GM23338 (cell line): ENCODE measurements at regions not wholly inside any gene's neighbourhood (a gene's known extent, or its start where the extent isn't known, plus 50 kb on each side); places are given as distances from the start of the nearest gene placed in this dataset.

Experiments
- ATAC-seq: fragments of 200-7000 bp; cut with Tn5 transposase; 3 replicates; pipeline ENCODE4 v1.9.1; 2020
- DNase-seq: peaks from one replicate; pipeline ENCODE4 v3.0.0-alpha.2; 2015; ENCODE audit warnings: low spot score
- H2AFZ ChIP-seq: fragments of 200-600 bp; sonication (generic); 2 replicates; pipeline ENCODE4 v1.8.0; 2016; ENCODE audit warnings: antibody characterized with exemption, mild to moderate bottlenecking, moderate library complexity
- H3F3A ChIP-seq: fragments of 200-600 bp; sonication (generic); replicated peaks from 2 replicates; pipeline ENCODE4 v1.8.0; 2017; ENCODE audit warnings: antibody characterized with exemption, mixed run types, low read depth
- H3K27ac ChIP-seq: fragments of 200-600 bp; sonication (generic); 2 replicates; pipeline ENCODE4 v1.6.1; 2016; ENCODE audit warnings: low read depth
- H3K27me3 ChIP-seq: fragments of 200-600 bp; sonication (generic); 2 replicates; pipeline ENCODE4 v1.8.0; 2016; ENCODE audit warnings: mild to moderate bottlenecking, mixed run types, moderate library complexity; ENCODE audit not compliant: insufficient read depth
- H3K36me3 ChIP-seq: fragments of 200-600 bp; sonication (generic); 2 replicates; pipeline ENCODE4 v1.8.0; 2016; ENCODE audit warnings: mild to moderate bottlenecking; ENCODE audit not compliant: insufficient read depth
- H3K4me1 ChIP-seq: fragments of 200-600 bp; sonication (generic); 2 replicates; pipeline ENCODE4 v1.8.0; 2016; ENCODE audit warnings: mild to moderate bottlenecking, moderate library complexity; ENCODE audit not compliant: insufficient read depth
- H3K4me2 ChIP-seq: fragments of 200-600 bp; sonication (generic); 2 replicates; pipeline ENCODE4 v1.7.1; 2017; ENCODE audit warnings: mixed run types
- H3K4me3 ChIP-seq: fragments of 200-600 bp; sonication (generic); 2 replicates; pipeline ENCODE4 v1.6.1; 2016; ENCODE audit warnings: mixed run types
- H3K79me2 ChIP-seq: fragments of 200-600 bp; sonication (generic); replicated peaks from 2 replicates; pipeline ENCODE4 v1.8.0; 2017; ENCODE audit warnings: mild to moderate bottlenecking; ENCODE audit not compliant: insufficient read depth
- H3K9me2 ChIP-seq: fragments of 200-600 bp; sonication (generic); 2 replicates; pipeline ENCODE4 v1.8.0; 2017; ENCODE audit not compliant: insufficient read depth
- H4K20me1 ChIP-seq: fragments of 200-600 bp; sonication (generic); replicated peaks from 2 replicates; pipeline ENCODE4 v1.8.0; 2017; ENCODE audit warnings: mild to moderate bottlenecking; ENCODE audit not compliant: insufficient read depth
- H3K27ac Mint-ChIP-seq: 2 replicates; pipeline ENCODE4 v1.8.0; 2020; ENCODE audit warnings: inconsistent platforms, mild to moderate bottlenecking, moderate library complexity, mixed read lengths
- H3K27me3 Mint-ChIP-seq: 3 replicates; pipeline ENCODE4 v1.8.0; 2022; ENCODE audit warnings: low read depth, mild to moderate bottlenecking, moderate library complexity, mixed read lengths, inconsistent platforms; ENCODE audit not compliant: insufficient read depth, poor library complexity
- H3K36me3 Mint-ChIP-seq: 3 replicates; pipeline ENCODE4 v1.8.0; 2021; ENCODE audit warnings: low read depth, mild to moderate bottlenecking, inconsistent platforms, moderate library complexity, mixed read lengths
- H3K4me1 Mint-ChIP-seq: 3 replicates; pipeline ENCODE4 v1.8.0; 2020; ENCODE audit warnings: mild to moderate bottlenecking, inconsistent platforms, mixed read lengths
- H3K4me3 Mint-ChIP-seq: 3 replicates; pipeline ENCODE4 v1.8.0; 2021; ENCODE audit warnings: moderate library complexity, mild to moderate bottlenecking, inconsistent platforms, mixed read lengths
- H3K9me3 Mint-ChIP-seq: 3 replicates; pipeline ENCODE4 v1.8.0; 2020; ENCODE audit warnings: moderate library complexity, mild to moderate bottlenecking, inconsistent platforms, mixed read lengths
- CREB1 ChIP-seq: fragments of 250-450 bp; sonication (Bioruptor Pico); IDR thresholded peaks from 2 replicates; pipeline ENCODE4 v1.5.0; 2020; ENCODE audit warnings: low read depth, mild to moderate bottlenecking, moderate library complexity
- EZH2 ChIP-seq: fragments of 200-600 bp; sonication (generic); IDR thresholded peaks from one replicate; pipeline ENCODE4 v1.8.0; 2017; ENCODE audit warnings: antibody characterized with exemption, mild to moderate bottlenecking, low read depth; ENCODE audit not compliant: unreplicated experiment
- EZH2phosphoT487 ChIP-seq: fragments of 200-600 bp; sonication (generic); IDR thresholded peaks from one replicate; pipeline ENCODE4 v1.8.1; 2018; ENCODE audit warnings: antibody characterized with exemption; ENCODE audit not compliant: unreplicated experiment
- JUNB ChIP-seq: IDR thresholded peaks from one replicate; pipeline ENCODE4 v1.6.1; 2016; ENCODE audit warnings: antibody characterized with exemption; ENCODE audit not compliant: unreplicated experiment
- NANOG ChIP-seq: IDR thresholded peaks from 2 replicates; pipeline ENCODE4 v1.6.1; 2016; ENCODE audit warnings: antibody characterized with exemption, borderline replicate concordance
- POLR2AphosphoS5 ChIP-seq: IDR thresholded peaks from 2 replicates; pipeline ENCODE4 v1.6.1; 2016; ENCODE audit warnings: antibody characterized with exemption, low read depth
- ZNF114 ChIP-seq: fragments of 250-450 bp; sonication (Bioruptor Pico); IDR thresholded peaks from 2 replicates; pipeline ENCODE4 v1.5.0; 2020; ENCODE audit warnings: mild to moderate bottlenecking, moderate library complexity
- ZNF331 ChIP-seq: fragments of 250-450 bp; sonication (Bioruptor Pico); IDR thresholded peaks from 2 replicates; pipeline ENCODE4 v1.5.0; 2020; ENCODE audit warnings: low read depth, mild to moderate bottlenecking, moderate library complexity
- TF ChIP-seq, protein P1 (sequence below): fragments of 250-450 bp; sonication (Bioruptor Pico); IDR thresholded peaks from 2 replicates; pipeline ENCODE4 v1.5.0; 2020; ENCODE audit warnings: mild to moderate bottlenecking, moderate library complexity
- TF ChIP-seq, protein P2 (sequence below), 2 experiments: fragments of 200-600 bp in 1 of 2; sonication (generic) in 1 of 2; conservative IDR thresholded peaks; 2 replicates each; pipeline versions ENCODE4 v1.5.1 to v1.6.1; 2016 to 2017; ENCODE audit warnings: antibody characterized with exemption in 2 of 2, low read depth in 2 of 2, mild to moderate bottlenecking in 2 of 2, moderate library complexity in 1 of 2
- TF ChIP-seq, protein P3 (sequence below): IDR thresholded peaks from one replicate; pipeline ENCODE4 v1.6.1; 2018; ENCODE audit warnings: antibody characterized with exemption; ENCODE audit not compliant: unreplicated experiment
- TF ChIP-seq, protein P4 (sequence below): IDR thresholded peaks from 2 replicates; pipeline ENCODE4 v1.6.1; 2016; ENCODE audit warnings: antibody characterized with exemption

DNA sequence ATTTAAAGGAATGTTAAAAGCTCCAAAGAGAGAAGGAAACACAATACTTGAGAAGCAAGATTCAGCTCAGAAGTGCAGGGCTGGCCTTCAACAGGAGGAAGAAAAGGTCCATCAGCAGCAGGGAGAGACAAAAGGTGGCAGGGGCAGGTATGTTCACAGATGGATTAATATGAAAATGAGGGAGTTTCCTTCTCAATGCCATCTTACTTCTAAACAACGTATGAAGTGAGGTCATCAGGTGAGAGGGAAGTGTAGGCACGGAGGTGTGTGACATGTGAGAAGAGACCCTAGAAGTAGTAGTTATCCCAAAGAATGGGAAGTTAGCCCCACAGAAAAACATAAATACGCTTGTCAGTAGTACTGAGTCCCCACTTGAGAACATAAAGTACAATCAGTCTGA is 122.5 kb downstream of the CCER1 start:
- no peak overlapping the region for H3K4me2 ChIP-seq
- no peak overlapping the region for H2AFZ ChIP-seq
- no peak for ATAC-seq
- H3K4me3 ChIP-seq = no peak overlapping the region
- H3K79me2 ChIP-seq = no peaks in the 10 kb centered on the region
- no peaks in the 10 kb centered on the region for H3K9me3 Mint-ChIP-seq
- no peak overlapping the region for H3K27ac Mint-ChIP-seq
- no peaks in the 10 kb centered on the region for H3K27me3 ChIP-seq
- H3K9me2 ChIP-seq = no peaks in the 10 kb centered on the region
- H3K4me1 Mint-ChIP-seq = peaks cover 4% of the 10 kb centered on the region; the same call in 2 of the 3 replicates
- H3F3A ChIP-seq = no peaks in the 10 kb centered on the region
- no peaks in the 10 kb centered on the region for H3K27me3 Mint-ChIP-seq
- no peak for TF ChIP-seq CREB1 (CRISPR knock-in tag)
- TF ChIP-seq, protein P1, sequence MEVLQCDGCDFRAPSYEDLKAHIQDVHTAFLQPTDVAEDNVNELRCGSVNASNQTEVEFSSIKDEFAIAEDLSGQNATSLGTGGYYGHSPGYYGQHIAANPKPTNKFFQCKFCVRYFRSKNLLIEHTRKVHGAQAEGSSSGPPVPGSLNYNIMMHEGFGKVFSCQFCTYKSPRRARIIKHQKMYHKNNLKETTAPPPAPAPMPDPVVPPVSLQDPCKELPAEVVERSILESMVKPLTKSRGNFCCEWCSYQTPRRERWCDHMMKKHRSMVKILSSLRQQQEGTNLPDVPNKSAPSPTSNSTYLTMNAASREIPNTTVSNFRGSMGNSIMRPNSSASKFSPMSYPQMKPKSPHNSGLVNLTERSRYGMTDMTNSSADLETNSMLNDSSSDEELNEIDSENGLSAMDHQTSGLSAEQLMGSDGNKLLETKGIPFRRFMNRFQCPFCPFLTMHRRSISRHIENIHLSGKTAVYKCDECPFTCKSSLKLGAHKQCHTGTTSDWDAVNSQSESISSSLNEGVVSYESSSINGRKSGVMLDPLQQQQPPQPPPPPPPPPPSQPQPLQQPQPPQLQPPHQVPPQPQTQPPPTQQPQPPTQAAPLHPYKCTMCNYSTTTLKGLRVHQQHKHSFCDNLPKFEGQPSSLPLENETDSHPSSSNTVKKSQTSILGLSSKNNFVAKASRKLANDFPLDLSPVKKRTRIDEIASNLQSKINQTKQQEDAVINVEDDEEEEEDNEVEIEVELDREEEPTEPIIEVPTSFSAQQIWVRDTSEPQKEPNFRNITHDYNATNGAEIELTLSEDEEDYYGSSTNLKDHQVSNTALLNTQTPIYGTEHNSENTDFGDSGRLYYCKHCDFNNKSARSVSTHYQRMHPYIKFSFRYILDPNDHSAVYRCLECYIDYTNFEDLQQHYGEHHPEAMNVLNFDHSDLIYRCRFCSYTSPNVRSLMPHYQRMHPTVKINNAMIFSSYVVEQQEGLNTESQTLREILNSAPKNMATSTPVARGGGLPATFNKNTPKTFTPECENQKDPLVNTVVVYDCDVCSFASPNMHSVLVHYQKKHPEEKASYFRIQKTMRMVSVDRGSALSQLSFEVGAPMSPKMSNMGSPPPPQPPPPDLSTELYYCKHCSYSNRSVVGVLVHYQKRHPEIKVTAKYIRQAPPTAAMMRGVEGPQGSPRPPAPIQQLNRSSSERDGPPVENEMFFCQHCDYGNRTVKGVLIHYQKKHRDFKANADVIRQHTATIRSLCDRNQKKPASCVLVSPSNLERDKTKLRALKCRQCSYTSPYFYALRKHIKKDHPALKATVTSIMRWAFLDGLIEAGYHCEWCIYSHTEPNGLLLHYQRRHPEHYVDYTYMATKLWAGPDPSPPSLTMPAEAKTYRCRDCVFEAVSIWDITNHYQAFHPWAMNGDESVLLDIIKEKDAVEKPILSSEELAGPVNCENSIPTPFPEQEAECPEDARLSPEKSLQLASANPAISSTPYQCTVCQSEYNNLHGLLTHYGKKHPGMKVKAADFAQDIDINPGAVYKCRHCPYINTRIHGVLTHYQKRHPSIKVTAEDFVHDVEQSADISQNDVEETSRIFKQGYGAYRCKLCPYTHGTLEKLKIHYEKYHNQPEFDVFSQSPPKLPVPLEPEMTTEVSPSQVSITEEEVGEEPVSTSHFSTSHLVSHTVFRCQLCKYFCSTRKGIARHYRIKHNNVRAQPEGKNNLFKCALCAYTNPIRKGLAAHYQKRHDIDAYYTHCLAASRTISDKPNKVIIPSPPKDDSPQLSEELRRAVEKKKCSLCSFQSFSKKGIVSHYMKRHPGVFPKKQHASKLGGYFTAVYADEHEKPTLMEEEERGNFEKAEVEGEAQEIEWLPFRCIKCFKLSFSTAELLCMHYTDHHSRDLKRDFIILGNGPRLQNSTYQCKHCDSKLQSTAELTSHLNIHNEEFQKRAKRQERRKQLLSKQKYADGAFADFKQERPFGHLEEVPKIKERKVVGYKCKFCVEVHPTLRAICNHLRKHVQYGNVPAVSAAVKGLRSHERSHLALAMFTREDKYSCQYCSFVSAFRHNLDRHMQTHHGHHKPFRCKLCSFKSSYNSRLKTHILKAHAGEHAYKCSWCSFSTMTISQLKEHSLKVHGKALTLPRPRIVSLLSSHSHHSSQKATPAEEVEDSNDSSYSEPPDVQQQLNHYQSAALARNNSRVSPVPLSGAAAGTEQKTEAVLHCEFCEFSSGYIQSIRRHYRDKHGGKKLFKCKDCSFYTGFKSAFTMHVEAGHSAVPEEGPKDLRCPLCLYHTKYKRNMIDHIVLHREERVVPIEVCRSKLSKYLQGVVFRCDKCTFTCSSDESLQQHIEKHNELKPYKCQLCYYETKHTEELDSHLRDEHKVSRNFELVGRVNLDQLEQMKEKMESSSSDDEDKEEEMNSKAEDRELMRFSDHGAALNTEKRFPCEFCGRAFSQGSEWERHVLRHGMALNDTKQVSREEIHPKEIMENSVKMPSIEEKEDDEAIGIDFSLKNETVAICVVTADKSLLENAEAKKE = no peak
- TF ChIP-seq ZNF331 (CRISPR knock-in tag) = no peak
- TF ChIP-seq POLR2AphosphoS5 = no peak
- TF ChIP-seq EZH2 = no peak
- no peak for TF ChIP-seq NANOG
- TF ChIP-seq, protein P2, sequence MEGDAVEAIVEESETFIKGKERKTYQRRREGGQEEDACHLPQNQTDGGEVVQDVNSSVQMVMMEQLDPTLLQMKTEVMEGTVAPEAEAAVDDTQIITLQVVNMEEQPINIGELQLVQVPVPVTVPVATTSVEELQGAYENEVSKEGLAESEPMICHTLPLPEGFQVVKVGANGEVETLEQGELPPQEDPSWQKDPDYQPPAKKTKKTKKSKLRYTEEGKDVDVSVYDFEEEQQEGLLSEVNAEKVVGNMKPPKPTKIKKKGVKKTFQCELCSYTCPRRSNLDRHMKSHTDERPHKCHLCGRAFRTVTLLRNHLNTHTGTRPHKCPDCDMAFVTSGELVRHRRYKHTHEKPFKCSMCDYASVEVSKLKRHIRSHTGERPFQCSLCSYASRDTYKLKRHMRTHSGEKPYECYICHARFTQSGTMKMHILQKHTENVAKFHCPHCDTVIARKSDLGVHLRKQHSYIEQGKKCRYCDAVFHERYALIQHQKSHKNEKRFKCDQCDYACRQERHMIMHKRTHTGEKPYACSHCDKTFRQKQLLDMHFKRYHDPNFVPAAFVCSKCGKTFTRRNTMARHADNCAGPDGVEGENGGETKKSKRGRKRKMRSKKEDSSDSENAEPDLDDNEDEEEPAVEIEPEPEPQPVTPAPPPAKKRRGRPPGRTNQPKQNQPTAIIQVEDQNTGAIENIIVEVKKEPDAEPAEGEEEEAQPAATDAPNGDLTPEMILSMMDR (conservative IDR thresholded peaks at IDR 0.05; ENCODE audit: low read depth in 2 of 2) = no peak
- no peak for TF ChIP-seq EZH2phosphoT487
- no peak for TF ChIP-seq ZNF114 (CRISPR knock-in tag)
- TF ChIP-seq, protein P3, sequence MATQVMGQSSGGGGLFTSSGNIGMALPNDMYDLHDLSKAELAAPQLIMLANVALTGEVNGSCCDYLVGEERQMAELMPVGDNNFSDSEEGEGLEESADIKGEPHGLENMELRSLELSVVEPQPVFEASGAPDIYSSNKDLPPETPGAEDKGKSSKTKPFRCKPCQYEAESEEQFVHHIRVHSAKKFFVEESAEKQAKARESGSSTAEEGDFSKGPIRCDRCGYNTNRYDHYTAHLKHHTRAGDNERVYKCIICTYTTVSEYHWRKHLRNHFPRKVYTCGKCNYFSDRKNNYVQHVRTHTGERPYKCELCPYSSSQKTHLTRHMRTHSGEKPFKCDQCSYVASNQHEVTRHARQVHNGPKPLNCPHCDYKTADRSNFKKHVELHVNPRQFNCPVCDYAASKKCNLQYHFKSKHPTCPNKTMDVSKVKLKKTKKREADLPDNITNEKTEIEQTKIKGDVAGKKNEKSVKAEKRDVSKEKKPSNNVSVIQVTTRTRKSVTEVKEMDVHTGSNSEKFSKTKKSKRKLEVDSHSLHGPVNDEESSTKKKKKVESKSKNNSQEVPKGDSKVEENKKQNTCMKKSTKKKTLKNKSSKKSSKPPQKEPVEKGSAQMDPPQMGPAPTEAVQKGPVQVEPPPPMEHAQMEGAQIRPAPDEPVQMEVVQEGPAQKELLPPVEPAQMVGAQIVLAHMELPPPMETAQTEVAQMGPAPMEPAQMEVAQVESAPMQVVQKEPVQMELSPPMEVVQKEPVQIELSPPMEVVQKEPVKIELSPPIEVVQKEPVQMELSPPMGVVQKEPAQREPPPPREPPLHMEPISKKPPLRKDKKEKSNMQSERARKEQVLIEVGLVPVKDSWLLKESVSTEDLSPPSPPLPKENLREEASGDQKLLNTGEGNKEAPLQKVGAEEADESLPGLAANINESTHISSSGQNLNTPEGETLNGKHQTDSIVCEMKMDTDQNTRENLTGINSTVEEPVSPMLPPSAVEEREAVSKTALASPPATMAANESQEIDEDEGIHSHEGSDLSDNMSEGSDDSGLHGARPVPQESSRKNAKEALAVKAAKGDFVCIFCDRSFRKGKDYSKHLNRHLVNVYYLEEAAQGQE = no peak
- TF ChIP-seq, protein P4, sequence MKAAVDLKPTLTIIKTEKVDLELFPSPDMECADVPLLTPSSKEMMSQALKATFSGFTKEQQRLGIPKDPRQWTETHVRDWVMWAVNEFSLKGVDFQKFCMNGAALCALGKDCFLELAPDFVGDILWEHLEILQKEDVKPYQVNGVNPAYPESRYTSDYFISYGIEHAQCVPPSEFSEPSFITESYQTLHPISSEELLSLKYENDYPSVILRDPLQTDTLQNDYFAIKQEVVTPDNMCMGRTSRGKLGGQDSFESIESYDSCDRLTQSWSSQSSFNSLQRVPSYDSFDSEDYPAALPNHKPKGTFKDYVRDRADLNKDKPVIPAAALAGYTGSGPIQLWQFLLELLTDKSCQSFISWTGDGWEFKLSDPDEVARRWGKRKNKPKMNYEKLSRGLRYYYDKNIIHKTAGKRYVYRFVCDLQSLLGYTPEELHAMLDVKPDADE = no peak
- no peak for TF ChIP-seq JUNB
- H4K20me1 ChIP-seq = no peaks in the 10 kb centered on the region
- no peaks in the 10 kb centered on the region for H3K36me3 Mint-ChIP-seq
- no peaks in the 10 kb centered on the region for H3K4me1 ChIP-seq
- H3K4me3 Mint-ChIP-seq = no peak overlapping the region
- H3K36me3 ChIP-seq = no peaks in the 10 kb centered on the region
- DNase-seq = no peak
- no peak overlapping the region for H3K27ac ChIP-seq
